NCI-H526 (cell line): ENCODE measurements at regions not wholly inside any gene's neighbourhood (a gene's known extent, or its start where the extent isn't known, plus 50 kb on each side); places are given as distances from the start of the nearest gene placed in this dataset.
A peak's percentile ranks its signal among the peaks of the same experiment; 100 is the strongest.

ENCODE experiments used
- DNase-seq, 2 experiments: peaks; one replicate each; lab custom pipeline; 2025; lab: John Stamatoyannopoulos, UW

DNA sequence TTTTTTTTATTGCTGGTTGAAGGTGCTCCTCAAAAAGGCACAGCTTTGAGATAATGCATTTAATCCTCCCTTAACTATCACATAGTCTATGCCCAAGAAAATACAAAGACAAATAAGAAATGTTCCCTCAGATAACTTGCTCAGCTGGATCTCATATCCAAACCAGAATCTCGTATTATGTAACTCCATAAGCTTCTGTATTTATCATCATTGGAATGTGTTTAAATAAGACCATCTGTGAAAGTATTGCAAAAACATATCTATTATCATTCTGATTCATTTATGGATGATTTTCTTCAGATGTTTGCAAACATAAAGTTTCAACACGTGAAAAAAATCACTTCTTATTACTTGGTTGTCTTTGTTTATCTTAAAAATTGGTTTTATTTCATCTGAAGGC, 190.9 kb downstream of the IRS2 start:
- DNase-seq, result no peak

DNA sequence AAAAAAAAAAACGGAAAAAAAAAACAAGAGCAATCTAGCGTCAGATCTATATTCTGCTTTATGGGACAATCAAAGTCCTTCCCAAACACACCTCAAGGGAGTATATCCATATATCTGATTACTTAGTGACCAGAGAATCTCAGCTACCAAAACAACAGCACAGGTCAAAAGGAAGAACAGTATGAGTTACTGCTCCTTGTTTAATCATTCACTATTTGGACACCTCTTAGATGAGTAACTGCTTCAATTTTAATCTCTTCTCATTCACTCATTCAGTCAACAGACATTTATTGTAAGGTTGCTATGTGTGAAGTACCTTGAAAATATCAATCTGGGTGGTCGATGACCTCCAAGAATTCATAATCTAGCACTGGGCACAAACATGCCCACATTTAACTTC, 193.2 kb downstream of the IRS2 start:
- DNase-seq, result no peak

DNA sequence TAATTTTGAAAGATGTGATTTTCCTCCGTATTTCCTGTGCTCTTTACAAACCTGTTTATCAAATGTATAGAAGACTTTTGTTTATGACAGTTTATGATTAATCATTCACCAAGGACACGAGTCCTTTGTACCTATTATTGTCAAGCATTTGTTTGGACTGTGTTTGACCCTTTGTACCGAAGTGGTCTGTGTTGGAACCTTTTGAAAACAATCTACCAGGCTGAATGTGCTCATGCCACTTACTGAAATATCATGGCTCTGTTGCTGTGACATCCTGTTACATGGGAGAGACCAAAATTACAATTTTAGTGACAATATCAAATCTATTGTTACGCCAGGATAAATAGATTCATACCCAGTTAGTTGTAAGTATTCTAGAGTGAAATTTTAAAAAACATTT, 193.6 kb downstream of the IRS2 start:
- DNase-seq, result no peak

DNA sequence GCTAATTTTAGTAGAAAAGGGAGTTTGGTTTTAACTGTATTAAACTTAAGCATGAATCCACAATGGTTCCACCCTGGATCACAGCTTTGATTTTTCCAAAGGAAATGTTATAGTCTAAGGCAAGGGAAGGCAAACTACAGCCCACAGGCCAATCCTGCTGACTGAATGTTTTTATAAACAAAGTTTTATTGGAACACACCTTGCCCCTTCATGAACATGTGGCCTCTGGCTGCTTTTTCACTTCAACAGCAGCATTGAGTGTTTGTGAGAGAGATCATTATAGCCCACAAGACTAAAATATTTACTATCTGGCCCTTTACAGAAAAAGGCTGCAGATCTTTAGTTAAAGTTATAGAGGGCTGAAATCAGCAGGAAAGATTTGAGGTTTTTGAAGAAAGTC, 198.7 kb downstream of the IRS2 start:
- no peak for DNase-seq

DNA sequence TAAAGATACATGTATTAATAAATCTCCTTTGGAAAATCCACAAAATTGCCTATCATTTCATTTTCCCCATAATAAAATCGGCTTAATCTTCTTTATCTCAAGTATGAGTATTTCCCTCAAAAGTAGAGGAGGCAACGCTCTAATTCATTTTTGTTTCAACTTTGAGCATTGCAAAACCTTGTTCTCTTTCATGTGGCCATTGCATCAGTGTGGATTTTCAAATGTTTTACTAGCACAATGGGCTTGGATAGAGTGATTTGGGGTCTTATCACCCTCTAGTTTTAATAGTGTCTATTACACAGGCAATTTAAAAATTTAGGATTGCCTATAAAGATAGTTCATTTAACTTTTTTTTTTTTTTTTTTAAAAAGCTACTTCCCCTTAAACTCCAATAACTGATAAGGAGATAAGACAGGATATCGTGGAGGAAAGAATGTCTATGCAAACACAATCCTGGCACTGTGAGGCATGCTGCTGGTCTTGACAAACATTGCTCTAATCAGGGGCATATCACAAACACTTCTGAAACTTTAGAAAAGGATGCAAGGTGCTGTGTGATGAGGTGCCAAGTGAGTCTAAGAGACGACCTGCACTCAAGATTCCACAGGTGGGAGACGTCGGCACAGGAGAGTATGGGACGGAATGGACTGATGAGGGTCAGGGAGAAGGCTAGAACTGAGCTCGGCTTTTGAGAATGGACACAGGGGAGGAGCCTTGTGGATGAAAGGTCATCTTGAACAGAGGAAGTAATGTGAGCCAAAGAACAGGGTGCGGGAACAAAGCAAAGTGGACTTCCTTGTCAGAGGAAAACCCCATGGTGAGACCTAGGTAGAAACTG, 199.7 kb downstream of the IRS2 start:
- no peak for DNase-seq

DNA sequence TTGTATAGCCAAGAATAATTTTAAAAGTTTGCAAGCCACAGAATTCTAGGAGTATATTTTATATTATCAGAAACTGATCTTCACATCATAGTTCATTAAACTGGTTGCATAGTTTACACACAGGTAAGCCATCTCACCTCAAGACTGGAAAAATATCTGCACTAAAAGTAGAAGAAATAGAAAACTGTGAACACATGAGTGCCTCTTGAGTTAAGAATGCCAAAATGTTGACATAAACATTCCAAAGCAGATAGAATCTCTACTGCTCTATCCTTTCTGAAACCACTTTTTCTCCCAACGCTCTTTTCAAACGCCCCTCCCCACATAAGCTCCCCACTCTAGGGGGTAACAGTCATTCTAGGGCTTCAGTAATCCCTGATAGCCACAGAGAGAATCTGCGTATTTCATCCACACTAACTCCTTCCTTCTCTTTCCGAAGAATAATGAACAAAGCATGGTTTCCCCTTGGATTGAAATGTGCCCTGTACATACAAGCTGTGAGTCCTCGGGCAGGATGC, 201.5 kb downstream of the IRS2 start:
- DNase-seq, result no peak

DNA sequence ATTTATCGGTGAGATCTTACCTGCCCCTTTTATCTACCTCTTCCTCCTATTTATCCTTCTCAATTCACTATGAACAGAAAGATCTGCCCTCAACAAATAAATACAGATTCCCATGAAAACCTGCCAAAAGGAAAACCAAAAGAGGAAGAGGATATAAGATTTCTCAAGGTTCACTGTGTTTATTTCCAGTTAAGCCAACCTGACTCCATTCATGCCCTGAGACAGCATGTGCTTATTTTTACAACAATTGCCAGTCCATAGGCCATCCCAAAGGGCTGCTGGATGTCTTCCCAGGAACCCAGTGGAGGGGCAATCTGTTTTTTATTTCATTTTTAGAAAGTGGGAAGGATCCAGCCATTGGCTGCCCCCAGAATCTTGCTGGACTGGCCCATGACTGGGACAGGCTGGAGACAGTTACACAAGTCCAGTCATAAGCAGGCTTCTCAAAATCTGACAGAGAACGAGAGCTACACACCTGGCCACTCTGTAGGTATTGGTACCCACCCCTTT, 209.1 kb downstream of the IRS2 start:
- no peak for DNase-seq

DNA sequence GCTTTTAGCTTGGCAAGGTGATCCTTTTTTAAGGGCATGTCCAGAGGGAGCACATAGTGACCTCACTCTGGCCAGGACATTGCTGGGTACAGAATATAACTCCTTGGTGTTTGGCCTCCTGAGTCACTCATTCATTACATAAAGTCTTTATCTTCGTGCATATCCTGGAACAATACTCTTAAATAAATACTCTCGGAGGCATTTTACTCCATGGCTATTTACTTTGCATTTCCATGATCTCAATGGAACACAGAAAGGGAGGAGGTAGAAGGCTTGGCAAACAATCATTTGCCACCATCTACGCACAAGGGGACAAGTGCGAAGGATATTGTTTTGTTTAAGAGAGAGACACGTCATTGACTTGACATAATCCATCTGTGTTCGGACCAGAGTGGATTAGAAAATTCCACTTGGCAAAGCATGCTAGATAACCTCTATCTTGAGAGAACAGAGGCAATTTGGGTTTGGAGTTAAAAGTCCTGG, 210.0 kb downstream of the IRS2 start:
- peak; percentile 21 to 44 for DNase-seq

DNA sequence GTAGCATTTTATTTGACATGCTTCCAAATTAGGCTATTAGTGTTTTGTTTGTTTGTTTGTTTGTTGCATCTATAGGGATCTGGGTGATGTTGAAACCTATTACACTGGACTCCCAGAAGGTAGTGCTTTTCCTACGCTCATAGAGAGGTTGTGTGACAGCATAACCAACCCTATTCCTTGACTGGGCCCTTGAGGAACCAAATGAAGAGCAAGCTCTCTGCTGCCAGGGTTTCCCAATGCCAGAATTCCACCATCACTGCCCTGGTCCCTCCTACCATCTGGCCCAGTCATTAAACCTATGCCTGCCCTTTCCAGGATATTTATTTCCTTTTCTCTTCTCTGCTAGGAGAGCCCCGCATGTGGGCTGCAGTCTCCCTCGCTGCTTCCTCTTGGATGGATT, 210.6 kb downstream of the IRS2 start:
- no peak for DNase-seq

DNA sequence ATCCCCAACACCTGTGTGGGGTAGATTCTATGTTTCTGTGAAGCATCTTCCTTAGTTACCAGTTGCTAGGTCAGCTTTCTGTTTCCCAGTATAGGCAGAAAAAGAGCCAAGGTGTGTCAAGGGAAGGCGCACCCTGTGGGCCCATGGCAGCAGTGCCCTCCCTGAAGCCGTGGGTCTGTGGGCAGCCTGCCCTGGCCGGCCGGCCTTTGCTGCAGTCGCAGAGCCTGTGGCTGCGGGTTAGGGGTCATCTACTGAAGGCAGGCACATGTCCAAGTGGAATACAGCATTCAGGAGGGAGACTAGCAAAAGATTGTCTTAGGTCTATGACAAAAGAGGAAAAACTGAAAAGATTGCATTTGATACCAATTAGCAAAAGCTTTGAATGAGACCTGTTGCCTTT, 214.0 kb downstream of the IRS2 start:
- DNase-seq, result no peak

DNA sequence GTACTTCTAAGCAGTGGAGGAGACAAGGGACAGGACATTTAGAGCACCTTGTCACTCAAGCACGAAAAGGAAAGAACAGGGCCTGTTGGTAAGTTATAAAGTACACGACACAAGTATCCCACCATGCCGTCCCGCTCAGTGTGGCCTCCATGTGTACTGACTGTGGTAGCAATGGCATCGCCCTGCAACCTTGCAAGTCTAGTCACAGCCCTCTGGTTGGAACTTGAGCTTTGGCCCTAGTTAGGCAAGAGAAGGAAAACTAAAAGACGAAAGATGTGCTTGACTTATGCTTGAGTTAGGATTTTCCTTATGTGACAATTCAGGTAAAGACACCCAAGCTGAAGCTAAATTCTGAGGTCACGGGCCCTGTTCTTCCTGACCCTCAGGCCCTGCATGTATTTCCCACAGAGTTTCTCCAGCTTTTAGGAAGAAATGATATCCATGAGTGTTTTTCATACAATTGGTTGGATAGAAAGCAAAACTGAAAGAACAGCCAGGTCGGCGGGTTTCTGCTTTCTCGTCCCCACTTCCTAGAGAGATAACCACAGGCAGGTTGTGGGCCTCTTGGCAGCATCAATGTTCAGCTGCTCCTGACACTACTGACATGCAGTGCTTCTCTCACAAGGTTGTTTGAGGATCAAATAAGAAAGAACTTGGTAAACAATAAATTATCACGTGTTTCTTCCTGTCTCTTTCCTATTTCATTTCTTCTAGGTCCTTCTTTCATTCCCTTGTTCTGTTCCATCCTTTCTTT, 216.2 kb downstream of the IRS2 start:
- no peak for DNase-seq

DNA sequence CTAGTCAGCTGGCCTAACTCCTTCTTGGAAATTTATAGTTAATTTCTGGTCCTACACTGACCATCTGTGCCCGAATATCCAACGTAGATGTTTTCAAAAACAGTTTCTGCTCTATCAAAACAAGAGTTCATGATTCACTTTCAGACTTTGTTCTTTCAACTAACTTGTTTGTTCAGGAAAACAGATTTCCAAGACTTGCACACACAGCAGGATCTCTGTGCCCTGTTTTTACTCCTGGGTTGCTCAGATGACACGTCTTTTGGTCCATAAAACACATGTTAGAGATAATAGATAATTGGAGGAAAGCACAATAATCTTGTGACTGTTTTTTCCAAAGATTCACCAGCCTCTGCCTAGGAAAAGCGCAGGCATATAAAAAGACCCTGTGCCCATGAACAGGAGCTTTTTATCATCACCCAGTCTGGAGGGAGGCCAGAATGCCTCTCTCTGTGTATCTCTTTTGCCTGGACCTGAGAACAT, 218.0 kb downstream of the IRS2 start:
- no peak for DNase-seq

DNA sequence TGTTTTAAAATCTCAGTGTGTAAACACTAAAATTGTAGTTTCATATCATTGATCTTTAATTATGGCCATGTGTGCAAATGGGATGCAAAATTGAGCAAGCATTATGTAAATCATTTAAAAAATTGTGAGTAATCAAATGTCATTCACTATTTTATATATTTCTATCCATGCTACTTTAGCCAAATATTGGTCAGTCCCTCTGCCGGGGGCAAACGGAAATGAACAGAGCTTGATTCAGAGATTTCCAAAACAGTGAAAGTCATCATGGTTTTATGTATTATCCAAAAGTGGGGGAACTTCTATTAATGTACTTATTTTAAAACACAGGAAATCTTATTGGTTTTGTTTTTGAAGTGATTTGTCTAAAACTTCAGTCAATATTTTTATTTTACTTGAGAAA, 219.1 kb downstream of the IRS2 start:
- no peak for DNase-seq

DNA sequence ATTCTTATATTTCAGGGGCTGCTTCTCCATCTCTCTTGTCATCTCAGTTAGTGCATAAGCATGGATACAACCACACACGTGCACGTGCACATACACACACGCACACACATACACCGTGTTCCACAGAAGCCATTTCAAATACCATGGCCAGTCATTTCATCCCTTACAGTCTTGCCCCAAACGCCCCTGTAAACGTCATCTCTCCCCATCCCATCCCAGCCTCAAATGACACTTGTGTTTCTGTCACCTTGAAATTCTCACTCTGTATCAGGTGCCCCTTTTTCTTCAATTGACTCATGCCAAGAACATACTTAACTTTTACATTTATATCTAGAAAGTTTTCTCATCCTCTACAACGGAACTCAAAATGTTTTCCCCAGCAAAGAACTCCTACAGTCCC, 220.5 kb downstream of the IRS2 start:
- DNase-seq, result no peak

DNA sequence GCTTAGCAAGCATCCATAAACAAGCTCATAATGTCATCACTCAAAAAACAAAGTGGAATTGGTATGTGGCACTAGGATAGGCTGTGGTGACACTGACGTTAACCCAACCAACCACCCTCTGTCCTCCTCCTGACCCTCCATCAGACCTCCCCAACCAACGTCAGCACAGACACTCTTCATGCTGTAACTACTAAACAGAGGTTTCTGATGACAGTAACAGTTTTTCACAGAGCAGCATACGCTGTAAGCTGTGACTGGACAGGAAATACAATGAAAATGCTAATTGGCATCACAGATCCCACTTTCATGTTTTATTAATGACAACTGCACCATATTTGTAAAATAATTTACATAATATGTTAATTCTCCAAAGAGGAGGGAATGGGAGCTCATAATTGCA, 238.0 kb downstream of the IRS2 start:
- DNase-seq, result peak; percentile 43 to 60

DNA sequence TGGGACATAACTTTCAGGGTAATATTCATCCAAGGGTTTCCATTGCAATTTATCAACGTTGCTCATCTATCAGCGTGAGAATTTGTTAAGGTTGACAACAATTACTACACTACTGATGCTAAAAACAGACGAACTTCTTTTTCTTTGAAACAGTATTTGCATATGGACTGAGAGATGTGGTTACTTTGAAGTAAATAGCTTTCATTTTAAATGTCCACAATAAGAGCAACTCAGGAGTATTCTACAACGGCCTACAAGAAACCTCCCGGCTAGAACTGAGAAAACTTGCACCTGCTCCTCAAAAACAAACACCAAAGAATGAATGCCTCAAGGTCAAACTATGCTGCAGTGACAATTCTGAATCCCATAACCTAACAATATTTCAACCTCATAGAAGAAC, 238.4 kb downstream of the IRS2 start:
- DNase-seq, result no peak

DNA sequence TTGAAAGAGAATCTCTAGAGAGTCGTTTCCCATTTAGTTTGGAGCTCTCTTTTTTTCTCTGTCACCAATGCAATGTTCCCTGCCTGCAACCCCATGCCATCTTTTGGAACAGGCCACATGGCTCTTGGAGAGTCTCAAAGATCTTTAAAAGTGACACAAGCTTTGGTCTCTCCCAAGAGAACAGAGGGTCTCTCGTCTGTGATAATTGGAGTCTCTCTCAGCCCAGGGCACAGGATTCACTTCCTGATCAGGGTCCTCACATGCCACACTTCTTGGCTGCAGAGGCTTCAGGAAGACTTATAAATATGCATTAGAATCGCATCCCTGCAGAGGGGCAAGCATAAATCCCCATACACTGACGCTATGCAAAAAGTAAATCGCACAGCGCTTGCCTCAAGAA, 240.5 kb downstream of the IRS2 start:
- peak; percentile 25 to 46 for DNase-seq

DNA sequence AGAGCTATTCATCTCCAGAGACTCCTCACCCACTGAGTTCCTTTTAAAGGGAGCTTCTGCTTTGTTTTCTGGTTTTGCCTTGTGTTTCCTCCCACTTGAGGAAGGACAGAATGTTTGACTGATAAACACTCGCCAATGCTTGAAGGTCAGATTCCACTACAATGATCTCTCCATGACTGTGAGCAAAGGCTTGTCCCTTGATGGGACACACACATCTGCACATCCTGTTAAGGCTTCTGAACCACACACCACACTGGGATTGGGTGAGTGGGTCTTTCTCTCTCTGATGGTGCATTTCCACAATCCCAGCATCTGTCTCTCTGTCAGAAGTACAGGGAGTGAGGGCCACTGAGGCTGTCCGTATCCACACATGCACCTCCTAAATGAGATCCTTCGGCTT, 245.3 kb downstream of the IRS2 start:
- no peak for DNase-seq

DNA sequence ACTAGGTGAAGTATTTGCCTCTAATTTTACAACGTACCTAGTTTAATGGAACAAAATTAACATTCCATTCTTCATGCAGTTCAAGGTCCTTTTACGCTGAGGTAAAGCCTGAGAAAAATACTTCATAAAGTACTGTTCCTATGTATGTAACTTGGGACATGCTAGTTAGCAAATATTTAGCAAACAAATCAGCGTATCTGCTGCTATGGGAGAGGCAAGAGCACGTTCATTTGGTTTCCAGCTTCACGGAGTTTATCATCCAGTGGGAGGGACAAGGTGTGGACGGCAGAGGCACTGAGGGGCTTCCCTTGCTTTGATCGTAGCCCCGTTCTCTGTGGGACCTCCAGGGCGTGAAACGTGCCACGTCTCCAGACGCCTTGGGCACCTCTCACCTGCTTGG, 248.8 kb downstream of the IRS2 start:
- no peak for DNase-seq

DNA sequence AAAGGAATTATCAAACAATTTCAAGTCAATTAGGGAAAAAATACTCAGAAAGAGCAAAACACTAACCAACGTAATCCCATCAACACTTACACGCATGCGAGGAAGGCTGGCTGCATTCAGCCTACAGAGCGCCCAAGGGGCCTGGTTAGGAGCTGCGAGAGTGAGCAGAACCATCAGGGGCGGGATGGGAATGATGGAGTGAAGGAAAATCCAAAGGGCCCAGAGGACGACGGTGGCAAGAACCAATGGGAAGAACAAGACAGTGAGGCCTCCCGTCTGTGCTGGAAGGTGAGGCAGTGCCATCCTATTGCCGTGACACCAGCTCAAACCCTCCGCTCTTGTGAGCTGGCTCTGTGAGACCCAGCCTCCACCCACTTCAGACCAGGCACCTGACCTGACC, 253.0 kb downstream of the IRS2 start:
- DNase-seq, result no peak

DNA sequence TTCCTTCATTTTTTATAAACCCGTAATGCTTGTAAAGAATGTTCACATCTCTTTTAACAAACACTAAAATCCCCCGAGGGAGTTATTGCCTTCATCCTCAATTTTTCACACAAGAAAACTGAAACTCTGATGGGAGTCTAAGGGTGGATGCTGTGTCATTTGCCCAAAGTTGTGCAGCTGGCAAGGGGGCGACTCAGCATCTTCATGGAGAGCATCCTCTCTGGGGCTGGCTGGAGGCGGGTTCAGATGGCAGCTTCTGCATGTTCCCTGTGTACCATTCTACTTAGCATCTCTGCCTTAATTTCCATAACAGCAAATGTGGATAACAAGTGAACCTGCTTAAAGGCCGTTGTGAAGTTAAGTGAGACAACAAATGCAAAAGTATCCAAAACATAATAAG, 256.4 kb downstream of the IRS2 start:
- DNase-seq, result no peak

DNA sequence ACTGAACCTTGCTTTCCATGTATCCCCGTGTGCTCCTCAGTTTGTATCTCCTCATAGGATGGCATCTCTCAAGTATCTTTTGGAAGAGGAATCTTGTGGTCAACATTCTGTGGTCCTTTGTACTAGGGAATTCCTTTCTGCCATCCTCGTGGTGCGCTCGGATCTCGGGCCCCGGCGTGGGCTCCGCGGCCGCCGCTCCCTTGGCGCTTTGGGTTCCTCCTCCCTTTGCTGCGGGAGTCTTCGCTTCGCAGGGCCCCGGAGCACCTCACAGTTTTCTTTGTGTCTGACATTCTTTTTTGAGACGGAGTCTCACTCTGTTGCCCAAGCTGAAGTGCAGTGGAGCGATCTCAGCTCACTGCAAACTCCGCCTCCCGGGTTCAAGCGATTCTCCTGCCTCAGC, 264.7 kb downstream of the IRS2 start:
- DNase-seq, result no peak

DNA sequence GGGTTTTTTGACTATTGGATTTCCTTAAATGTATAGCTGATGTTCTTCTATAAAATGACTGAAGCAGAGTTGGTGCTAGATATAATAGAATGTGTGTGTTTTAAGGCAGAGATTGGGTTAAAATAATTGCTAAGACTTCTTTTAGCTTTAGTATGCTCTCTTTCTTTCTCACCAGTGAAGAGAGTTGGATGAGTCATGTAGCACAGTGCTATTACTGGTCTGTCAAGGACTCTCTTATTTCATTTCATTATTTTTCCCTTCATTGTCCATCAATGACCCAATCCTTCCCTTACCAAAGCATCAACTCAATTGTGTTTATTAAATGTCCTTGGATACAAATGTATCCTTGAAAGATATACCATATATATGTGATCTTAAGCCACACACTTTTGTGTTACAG, 268.9 kb downstream of the IRS2 start:
- DNase-seq, result no peak
